GM12878 (cell line): ENCODE measurements at regions not wholly inside any gene's neighbourhood (a gene's known extent, or its start where the extent isn't known, plus 50 kb on each side); places are given as distances from the start of the nearest gene placed in this dataset.

Source experiments
- JUNB ChIP-seq: IDR thresholded peaks from 2 replicates; pipeline ENCODE4 v1.6.1; 2016; ENCODE audit warnings: antibody characterized with exemption, mild to moderate bottlenecking
- KLF5 ChIP-seq: fragments of 450-650 bp; IDR thresholded peaks from 2 replicates; pipeline ENCODE4 v1.6.1; 2014; ENCODE audit warnings: mild to moderate bottlenecking; ENCODE audit not compliant: partially characterized antibody
- POU2F2 ChIP-seq: IDR thresholded peaks from 3 replicates; pipeline ENCODE4 v1.6.1; 2011; ENCODE audit warnings: low read depth, mild to moderate bottlenecking, low read length, borderline replicate concordance
- RELA ChIP-seq: fragments of 450-650 bp; IDR thresholded peaks from 2 replicates; pipeline ENCODE4 v1.8.0; 2014; ENCODE audit warnings: borderline replicate concordance; ENCODE audit not compliant: partially characterized antibody
- TAF1 ChIP-seq: IDR thresholded peaks from 2 replicates; pipeline ENCODE4 v1.6.1; 2011; ENCODE audit warnings: mild to moderate bottlenecking, low read depth, low read length, borderline replicate concordance
- TF ChIP-seq, protein P1 (sequence below): fragments of 450-650 bp; formaldehyde crosslinking; IDR thresholded peaks from 2 replicates; pipeline ENCODE4 v1.5.0; 2022; ENCODE audit warnings: mild to moderate bottlenecking, missing genetic modification characterization
- TF ChIP-seq, protein P2 (sequence below): IDR thresholded peaks from 2 replicates; pipeline ENCODE4 v1.6.1; 2011; ENCODE audit warnings: borderline replicate concordance, low read depth, mild to moderate bottlenecking, moderate library complexity, mixed read lengths, low read length; ENCODE audit not compliant: insufficient read depth; ENCODE audit errors: extremely low read length
- TF ChIP-seq, protein P3 (sequence below): fragments of 450-650 bp; IDR thresholded peaks from 2 replicates; pipeline ENCODE4 v1.6.1; 2018; ENCODE audit warnings: mild to moderate bottlenecking, low read depth, moderate library complexity; ENCODE audit not compliant: partially characterized antibody
- TF ChIP-seq, protein P4 (sequence below): fragments of 450-650 bp; conservative IDR thresholded peaks from 2 replicates; pipeline ENCODE4 v1.6.1; 2017; ENCODE audit warnings: mild to moderate bottlenecking, moderate library complexity
- TF ChIP-seq, protein P5 (sequence below): IDR thresholded peaks from 2 replicates; pipeline ENCODE4 v1.6.1; 2012; ENCODE audit warnings: low read length, inconsistent platforms

DNA sequence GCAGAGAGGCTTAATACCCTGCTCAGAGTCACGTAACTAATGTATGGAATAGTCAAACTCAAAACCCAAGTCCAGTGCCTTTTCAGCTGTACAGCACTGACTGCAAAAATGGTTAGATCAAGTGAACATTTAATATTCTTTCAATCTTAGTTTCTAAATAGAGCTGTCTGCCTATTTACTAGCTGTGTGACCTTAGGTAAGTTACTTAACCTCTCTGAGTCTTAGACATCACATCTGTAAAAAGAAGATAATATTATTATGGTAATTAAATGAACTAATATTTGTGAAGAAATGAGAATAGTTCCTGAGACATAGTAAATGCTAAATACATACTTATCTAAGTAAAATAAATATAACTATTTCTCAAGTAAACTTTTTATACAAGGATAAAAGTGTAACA, 235.5 kb downstream of the SAMD5 start (continued):
- no peak for TF ChIP-seq TAF1
- no peak for TF ChIP-seq KLF5
- TF ChIP-seq, protein P1, sequence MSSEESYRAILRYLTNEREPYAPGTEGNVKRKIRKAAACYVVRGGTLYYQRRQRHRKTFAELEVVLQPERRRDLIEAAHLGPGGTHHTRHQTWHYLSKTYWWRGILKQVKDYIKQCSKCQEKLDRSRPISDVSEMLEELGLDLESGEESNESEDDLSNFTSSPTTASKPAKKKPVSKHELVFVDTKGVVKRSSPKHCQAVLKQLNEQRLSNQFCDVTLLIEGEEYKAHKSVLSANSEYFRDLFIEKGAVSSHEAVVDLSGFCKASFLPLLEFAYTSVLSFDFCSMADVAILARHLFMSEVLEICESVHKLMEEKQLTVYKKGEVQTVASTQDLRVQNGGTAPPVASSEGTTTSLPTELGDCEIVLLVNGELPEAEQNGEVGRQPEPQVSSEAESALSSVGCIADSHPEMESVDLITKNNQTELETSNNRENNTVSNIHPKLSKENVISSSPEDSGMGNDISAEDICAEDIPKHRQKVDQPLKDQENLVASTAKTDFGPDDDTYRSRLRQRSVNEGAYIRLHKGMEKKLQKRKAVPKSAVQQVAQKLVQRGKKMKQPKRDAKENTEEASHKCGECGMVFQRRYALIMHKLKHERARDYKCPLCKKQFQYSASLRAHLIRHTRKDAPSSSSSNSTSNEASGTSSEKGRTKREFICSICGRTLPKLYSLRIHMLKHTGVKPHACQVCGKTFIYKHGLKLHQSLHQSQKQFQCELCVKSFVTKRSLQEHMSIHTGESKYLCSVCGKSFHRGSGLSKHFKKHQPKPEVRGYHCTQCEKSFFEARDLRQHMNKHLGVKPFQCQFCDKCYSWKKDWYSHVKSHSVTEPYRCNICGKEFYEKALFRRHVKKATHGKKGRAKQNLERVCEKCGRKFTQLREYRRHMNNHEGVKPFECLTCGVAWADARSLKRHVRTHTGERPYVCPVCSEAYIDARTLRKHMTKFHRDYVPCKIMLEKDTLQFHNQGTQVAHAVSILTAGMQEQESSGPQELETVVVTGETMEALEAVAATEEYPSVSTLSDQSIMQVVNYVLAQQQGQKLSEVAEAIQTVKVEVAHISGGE (CRISPR knock-in tag): no peak
- no peak for TF ChIP-seq JUNB
- TF ChIP-seq, protein P2, sequence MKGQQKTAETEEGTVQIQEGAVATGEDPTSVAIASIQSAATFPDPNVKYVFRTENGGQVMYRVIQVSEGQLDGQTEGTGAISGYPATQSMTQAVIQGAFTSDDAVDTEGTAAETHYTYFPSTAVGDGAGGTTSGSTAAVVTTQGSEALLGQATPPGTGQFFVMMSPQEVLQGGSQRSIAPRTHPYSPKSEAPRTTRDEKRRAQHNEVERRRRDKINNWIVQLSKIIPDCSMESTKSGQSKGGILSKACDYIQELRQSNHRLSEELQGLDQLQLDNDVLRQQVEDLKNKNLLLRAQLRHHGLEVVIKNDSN: no peak
- TF ChIP-seq, protein P3, sequence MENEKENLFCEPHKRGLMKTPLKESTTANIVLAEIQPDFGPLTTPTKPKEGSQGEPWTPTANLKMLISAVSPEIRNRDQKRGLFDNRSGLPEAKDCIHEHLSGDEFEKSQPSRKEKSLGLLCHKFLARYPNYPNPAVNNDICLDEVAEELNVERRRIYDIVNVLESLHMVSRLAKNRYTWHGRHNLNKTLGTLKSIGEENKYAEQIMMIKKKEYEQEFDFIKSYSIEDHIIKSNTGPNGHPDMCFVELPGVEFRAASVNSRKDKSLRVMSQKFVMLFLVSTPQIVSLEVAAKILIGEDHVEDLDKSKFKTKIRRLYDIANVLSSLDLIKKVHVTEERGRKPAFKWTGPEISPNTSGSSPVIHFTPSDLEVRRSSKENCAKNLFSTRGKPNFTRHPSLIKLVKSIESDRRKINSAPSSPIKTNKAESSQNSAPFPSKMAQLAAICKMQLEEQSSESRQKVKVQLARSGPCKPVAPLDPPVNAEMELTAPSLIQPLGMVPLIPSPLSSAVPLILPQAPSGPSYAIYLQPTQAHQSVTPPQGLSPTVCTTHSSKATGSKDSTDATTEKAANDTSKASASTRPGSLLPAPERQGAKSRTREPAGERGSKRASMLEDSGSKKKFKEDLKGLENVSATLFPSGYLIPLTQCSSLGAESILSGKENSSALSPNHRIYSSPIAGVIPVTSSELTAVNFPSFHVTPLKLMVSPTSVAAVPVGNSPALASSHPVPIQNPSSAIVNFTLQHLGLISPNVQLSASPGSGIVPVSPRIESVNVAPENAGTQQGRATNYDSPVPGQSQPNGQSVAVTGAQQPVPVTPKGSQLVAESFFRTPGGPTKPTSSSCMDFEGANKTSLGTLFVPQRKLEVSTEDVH: no peak
- no peak for TF ChIP-seq RELA
- TF ChIP-seq POU2F2: no peak
- TF ChIP-seq, protein P4, sequence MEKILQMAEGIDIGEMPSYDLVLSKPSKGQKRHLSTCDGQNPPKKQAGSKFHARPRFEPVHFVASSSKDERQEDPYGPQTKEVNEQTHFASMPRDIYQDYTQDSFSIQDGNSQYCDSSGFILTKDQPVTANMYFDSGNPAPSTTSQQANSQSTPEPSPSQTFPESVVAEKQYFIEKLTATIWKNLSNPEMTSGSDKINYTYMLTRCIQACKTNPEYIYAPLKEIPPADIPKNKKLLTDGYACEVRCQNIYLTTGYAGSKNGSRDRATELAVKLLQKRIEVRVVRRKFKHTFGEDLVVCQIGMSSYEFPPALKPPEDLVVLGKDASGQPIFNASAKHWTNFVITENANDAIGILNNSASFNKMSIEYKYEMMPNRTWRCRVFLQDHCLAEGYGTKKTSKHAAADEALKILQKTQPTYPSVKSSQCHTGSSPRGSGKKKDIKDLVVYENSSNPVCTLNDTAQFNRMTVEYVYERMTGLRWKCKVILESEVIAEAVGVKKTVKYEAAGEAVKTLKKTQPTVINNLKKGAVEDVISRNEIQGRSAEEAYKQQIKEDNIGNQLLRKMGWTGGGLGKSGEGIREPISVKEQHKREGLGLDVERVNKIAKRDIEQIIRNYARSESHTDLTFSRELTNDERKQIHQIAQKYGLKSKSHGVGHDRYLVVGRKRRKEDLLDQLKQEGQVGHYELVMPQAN: no peak
- TF ChIP-seq, protein P5, sequence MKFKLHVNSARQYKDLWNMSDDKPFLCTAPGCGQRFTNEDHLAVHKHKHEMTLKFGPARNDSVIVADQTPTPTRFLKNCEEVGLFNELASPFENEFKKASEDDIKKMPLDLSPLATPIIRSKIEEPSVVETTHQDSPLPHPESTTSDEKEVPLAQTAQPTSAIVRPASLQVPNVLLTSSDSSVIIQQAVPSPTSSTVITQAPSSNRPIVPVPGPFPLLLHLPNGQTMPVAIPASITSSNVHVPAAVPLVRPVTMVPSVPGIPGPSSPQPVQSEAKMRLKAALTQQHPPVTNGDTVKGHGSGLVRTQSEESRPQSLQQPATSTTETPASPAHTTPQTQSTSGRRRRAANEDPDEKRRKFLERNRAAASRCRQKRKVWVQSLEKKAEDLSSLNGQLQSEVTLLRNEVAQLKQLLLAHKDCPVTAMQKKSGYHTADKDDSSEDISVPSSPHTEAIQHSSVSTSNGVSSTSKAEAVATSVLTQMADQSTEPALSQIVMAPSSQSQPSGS: no peak
